ENCODE measurements at regions not wholly inside any gene's neighbourhood (a gene's known extent, or its start where the extent isn't known, plus 50 kb on each side); places are given as distances from the start of the nearest gene placed in this dataset.
"Not testable (repeated sequence)": the region's sequence is repeated elsewhere in the genome, so short reads cannot be mapped to it uniquely, and the experiment has no call there.

GRCh38 chr13:63853816-63854215, 2438.2 kb upstream of the PCDH20 start:
- DNase-seq (ENCODE audit: extremely low spot score), result no peak
- TF ChIP-seq SUZ12 (IDR thresholded peaks at IDR 0.05) (no peak), FOXK2 (IDR thresholded peaks at IDR 0.05) (no peak), BHLHE40 (IDR thresholded peaks at IDR 0.05; ENCODE audit: borderline replicate concordance) (no peak), FOXM1 (IDR thresholded peaks at IDR 0.05; ENCODE audit: borderline replicate concordance) (no peak), LEF1 (IDR thresholded peaks at IDR 0.05; ENCODE audit: borderline replicate concordance) (no peak), SP1 (IDR thresholded peaks at IDR 0.05) (no peak)
- CTCF ChIA-PET, result no interaction called here
- POLR2A ChIA-PET, result no interaction called here

- ChIA-PET CTCF (no interaction called here), POLR2A (no interaction called here)
- DNase-seq (ENCODE audit: extremely low spot score), result no peak
- no peak for TF ChIP-seq HDGF (IDR thresholded peaks at IDR 0.05; ENCODE audit: borderline replicate concordance)
- TF ChIP-seq L3MBTL2 (conservative IDR thresholded peaks at IDR 0.05), result no peak
- no peak for TF ChIP-seq BHLHE40 (IDR thresholded peaks at IDR 0.05; ENCODE audit: borderline replicate concordance)
- TF ChIP-seq PKNOX1 (IDR thresholded peaks at IDR 0.05), result no peak
- TF ChIP-seq FOXA1 (IDR thresholded peaks at IDR 0.05), result no peak
These were observed 2435.9 kb upstream of the PCDH20 start for GRCh38 chr13:63851526-63851925.

- no peak for DNase-seq (ENCODE audit: extremely low spot score)
- ChIA-PET CTCF (no interaction called here), POLR2A (no interaction called here)
- TF ChIP-seq ZNF384 (IDR thresholded peaks at IDR 0.05) (no peak), FOXA1 (IDR thresholded peaks at IDR 0.05) (no peak), BHLHE40 (IDR thresholded peaks at IDR 0.05; ENCODE audit: borderline replicate concordance) (no peak), PKNOX1 (IDR thresholded peaks at IDR 0.05) (no peak), FOXK2 (IDR thresholded peaks at IDR 0.05) (no peak), CTBP1 (IDR thresholded peaks at IDR 0.05; ENCODE audit: borderline replicate concordance) (no peak), L3MBTL2 (conservative IDR thresholded peaks at IDR 0.05) (no peak), SUZ12 (IDR thresholded peaks at IDR 0.05) (no peak), SP1 (IDR thresholded peaks at IDR 0.05) (no peak), TARDBP (IDR thresholded peaks at IDR 0.05) (no peak), ELF4 (IDR thresholded peaks at IDR 0.05) (no peak), FOXM1 (IDR thresholded peaks at IDR 0.05; ENCODE audit: borderline replicate concordance) (no peak), HDGF (IDR thresholded peaks at IDR 0.05; ENCODE audit: borderline replicate concordance) (no peak), LEF1 (IDR thresholded peaks at IDR 0.05; ENCODE audit: borderline replicate concordance) (no peak), ARNT (IDR thresholded peaks at IDR 0.05) (no peak), NFRKB (IDR thresholded peaks at IDR 0.05) (no peak)
These were observed 2428.4 kb upstream of the PCDH20 start for GRCh38 chr13:63843766-63844699.

- DNase-seq (ENCODE audit: extremely low spot score), result no peak
- TF ChIP-seq FOXK2 (IDR thresholded peaks at IDR 0.05), result no peak
- TF ChIP-seq ELF4 (IDR thresholded peaks at IDR 0.05), result no peak
- no peak for TF ChIP-seq L3MBTL2 (conservative IDR thresholded peaks at IDR 0.05)
- no peak for TF ChIP-seq TARDBP (IDR thresholded peaks at IDR 0.05)
- TF ChIP-seq HDGF (IDR thresholded peaks at IDR 0.05; ENCODE audit: borderline replicate concordance), result no peak
- no peak for TF ChIP-seq CTBP1 (IDR thresholded peaks at IDR 0.05; ENCODE audit: borderline replicate concordance)
- no peak for TF ChIP-seq NFRKB (IDR thresholded peaks at IDR 0.05)
- TF ChIP-seq FOXM1 (IDR thresholded peaks at IDR 0.05; ENCODE audit: borderline replicate concordance), result no peak
- ChIA-PET POLR2A (no interaction called here), CTCF (no interaction called here)
These were observed 2426.5 kb upstream of the PCDH20 start for GRCh38 chr13:63842102-63842501.

- no peak for DNase-seq (ENCODE audit: extremely low spot score)
- ChIA-PET POLR2A (no interaction called here), CTCF (no interaction called here)
- TF ChIP-seq ZNF384 (IDR thresholded peaks at IDR 0.05) (no peak), FOXM1 (IDR thresholded peaks at IDR 0.05; ENCODE audit: borderline replicate concordance) (no peak), SP1 (IDR thresholded peaks at IDR 0.05) (no peak), NFRKB (IDR thresholded peaks at IDR 0.05) (no peak), FOXK2 (IDR thresholded peaks at IDR 0.05) (no peak), TARDBP (IDR thresholded peaks at IDR 0.05) (no peak), PKNOX1 (IDR thresholded peaks at IDR 0.05) (no peak)
These were observed 2425.1 kb upstream of the PCDH20 start for GRCh38 chr13:63840551-63841421.

- no peak for TF ChIP-seq FOXK2 (IDR thresholded peaks at IDR 0.05)
- no peak for TF ChIP-seq PKNOX1 (IDR thresholded peaks at IDR 0.05)
- TF ChIP-seq LEF1 (IDR thresholded peaks at IDR 0.05; ENCODE audit: borderline replicate concordance), result no peak
- no peak for TF ChIP-seq CTBP1 (IDR thresholded peaks at IDR 0.05; ENCODE audit: borderline replicate concordance)
- TF ChIP-seq SUZ12 (IDR thresholded peaks at IDR 0.05), result no peak
- TF ChIP-seq ZNF384 (IDR thresholded peaks at IDR 0.05), result no peak
- TF ChIP-seq FOXM1 (IDR thresholded peaks at IDR 0.05; ENCODE audit: borderline replicate concordance), result no peak
- no peak for TF ChIP-seq NFRKB (IDR thresholded peaks at IDR 0.05)
- no peak for TF ChIP-seq FOXA1 (IDR thresholded peaks at IDR 0.05)
- TF ChIP-seq HDGF (IDR thresholded peaks at IDR 0.05; ENCODE audit: borderline replicate concordance), result no peak
- TF ChIP-seq BHLHE40 (IDR thresholded peaks at IDR 0.05; ENCODE audit: borderline replicate concordance), result no peak
- TF ChIP-seq L3MBTL2 (conservative IDR thresholded peaks at IDR 0.05), result no peak
- no peak for TF ChIP-seq SP1 (IDR thresholded peaks at IDR 0.05)
- no peak for TF ChIP-seq TARDBP (IDR thresholded peaks at IDR 0.05)
- no peak for TF ChIP-seq ELF4 (IDR thresholded peaks at IDR 0.05)
- TF ChIP-seq ARNT (IDR thresholded peaks at IDR 0.05), result no peak
- ChIA-PET CTCF (no interaction called here), POLR2A (no interaction called here)
- no peak for DNase-seq (ENCODE audit: extremely low spot score)
These were observed 2422.9 kb upstream of the PCDH20 start for GRCh38 chr13:63838366-63839110.

- DNase-seq (ENCODE audit: extremely low spot score); CTCF ChIA-PET; POLR2A ChIA-PET: not testable (repeated sequence)
These were observed 2422.1 kb upstream of the PCDH20 start for GRCh38 chr13:63837701-63838100.

GRCh38 chr13:63829609-63830008, 2414.0 kb upstream of the PCDH20 start:
- CTCF ChIA-PET; POLR2A ChIA-PET; DNase-seq (ENCODE audit: extremely low spot score): not testable (repeated sequence)

All from HEK293T (cell line).